ENCODE measurements at regions not wholly inside any gene's neighbourhood (a gene's known extent, or its start where the extent isn't known, plus 50 kb on each side); places are given as distances from the start of the nearest gene placed in this dataset.

DNA sequence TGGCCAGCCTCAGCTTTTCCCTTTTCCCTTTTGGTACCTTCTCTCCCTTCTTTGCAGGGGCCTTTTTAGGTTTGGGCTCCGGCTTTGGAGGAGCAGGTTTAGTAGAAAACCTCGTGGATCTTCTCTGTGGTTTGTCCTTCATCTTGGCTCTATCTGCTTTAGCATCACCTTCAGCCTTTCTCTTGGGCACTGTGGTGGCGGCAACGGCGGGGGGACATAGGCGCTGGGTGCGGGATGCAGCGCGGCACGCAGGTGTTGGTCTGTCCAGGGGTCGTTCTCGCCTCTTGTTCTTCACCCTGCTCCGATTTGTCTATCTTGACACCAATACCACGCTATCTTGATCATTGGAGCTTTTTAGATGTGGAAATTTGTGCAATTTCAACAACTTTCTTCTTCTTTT, 64.5 kb upstream of the SMAD3 start:
- no peaks in the 10 kb centered on the region for H3K9me3 Mint-ChIP-seq (ENCODE audit: unreplicated experiment)
- H3K4me1 Mint-ChIP-seq (ENCODE audit: unreplicated experiment), result peaks cover 17% of the 10 kb centered on the region
- peak; percentile 73 for DNase-seq (ENCODE audit: extremely low spot score, unreplicated experiment)
- no peaks in the 10 kb centered on the region for H3K36me3 Mint-ChIP-seq (ENCODE audit: unreplicated experiment)
- no peak overlapping the region for H3K27ac Mint-ChIP-seq (ENCODE audit: unreplicated experiment)
- no peak overlapping the region for H3K4me3 Mint-ChIP-seq (ENCODE audit: unreplicated experiment)
- TF ChIP-seq, protein P1, sequence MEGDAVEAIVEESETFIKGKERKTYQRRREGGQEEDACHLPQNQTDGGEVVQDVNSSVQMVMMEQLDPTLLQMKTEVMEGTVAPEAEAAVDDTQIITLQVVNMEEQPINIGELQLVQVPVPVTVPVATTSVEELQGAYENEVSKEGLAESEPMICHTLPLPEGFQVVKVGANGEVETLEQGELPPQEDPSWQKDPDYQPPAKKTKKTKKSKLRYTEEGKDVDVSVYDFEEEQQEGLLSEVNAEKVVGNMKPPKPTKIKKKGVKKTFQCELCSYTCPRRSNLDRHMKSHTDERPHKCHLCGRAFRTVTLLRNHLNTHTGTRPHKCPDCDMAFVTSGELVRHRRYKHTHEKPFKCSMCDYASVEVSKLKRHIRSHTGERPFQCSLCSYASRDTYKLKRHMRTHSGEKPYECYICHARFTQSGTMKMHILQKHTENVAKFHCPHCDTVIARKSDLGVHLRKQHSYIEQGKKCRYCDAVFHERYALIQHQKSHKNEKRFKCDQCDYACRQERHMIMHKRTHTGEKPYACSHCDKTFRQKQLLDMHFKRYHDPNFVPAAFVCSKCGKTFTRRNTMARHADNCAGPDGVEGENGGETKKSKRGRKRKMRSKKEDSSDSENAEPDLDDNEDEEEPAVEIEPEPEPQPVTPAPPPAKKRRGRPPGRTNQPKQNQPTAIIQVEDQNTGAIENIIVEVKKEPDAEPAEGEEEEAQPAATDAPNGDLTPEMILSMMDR (IDR thresholded peaks at IDR 0.05), result no peak
- no peaks in the 10 kb centered on the region for H3K27me3 Mint-ChIP-seq (ENCODE audit: unreplicated experiment)

DNA sequence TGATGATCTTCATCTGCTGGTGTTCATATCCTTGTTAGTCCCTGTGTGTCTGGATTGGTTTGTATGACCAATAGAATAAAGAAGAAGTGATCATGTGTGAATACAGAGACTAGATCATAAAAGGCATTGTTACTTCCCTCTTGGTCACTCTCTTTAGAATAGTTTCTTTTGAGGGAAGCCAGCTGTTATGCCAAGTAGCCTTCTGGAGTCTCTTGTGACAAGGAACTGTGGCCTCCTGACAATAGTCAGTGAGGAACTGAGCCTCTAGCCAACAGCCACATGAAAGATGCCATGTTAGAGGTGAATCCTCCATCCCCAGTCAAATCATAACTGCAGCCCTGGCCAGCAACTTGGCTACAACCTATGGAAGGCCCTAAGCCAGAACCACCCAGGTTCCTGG, 63.0 kb upstream of the SMAD3 start:
- no peaks in the 10 kb centered on the region for H3K9me3 Mint-ChIP-seq (ENCODE audit: unreplicated experiment)
- DNase-seq (ENCODE audit: extremely low spot score, unreplicated experiment), result peak; percentile 4
- H3K4me1 Mint-ChIP-seq (ENCODE audit: unreplicated experiment), result peaks cover 19% of the 10 kb centered on the region
- TF ChIP-seq, protein P1 (IDR thresholded peaks at IDR 0.05), result no peak
- H3K27ac Mint-ChIP-seq (ENCODE audit: unreplicated experiment), result no peak overlapping the region
- no peaks in the 10 kb centered on the region for H3K27me3 Mint-ChIP-seq (ENCODE audit: unreplicated experiment)
- H3K36me3 Mint-ChIP-seq (ENCODE audit: unreplicated experiment), result no peaks in the 10 kb centered on the region
- no peak overlapping the region for H3K4me3 Mint-ChIP-seq (ENCODE audit: unreplicated experiment)

DNA sequence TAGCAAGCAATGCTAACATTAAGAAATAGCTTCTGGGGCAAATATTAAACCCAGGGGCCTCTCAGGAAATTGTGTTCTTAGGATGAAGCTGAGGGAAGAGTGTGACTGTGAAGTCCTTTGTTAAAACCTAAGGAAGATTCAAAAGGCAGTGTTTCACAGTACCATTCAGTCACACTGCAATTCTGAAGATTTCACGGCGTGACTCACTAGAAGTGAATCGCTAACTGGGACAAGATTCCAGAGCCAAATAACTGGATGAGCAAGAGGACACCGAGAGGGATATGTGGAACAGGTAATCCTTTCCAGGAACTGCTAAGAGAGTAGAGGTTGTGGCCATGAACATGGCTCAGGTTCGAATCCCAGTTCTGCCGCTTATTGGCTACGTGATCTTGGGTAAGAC, 61.8 kb upstream of the SMAD3 start:
- Mint-ChIP-seq H3K4me3 (ENCODE audit: unreplicated experiment) (no peak overlapping the region), H3K36me3 (ENCODE audit: unreplicated experiment) (no peaks in the 10 kb centered on the region), H3K4me1 (ENCODE audit: unreplicated experiment) (peaks cover 13% of the 10 kb centered on the region), H3K27ac (ENCODE audit: unreplicated experiment) (no peak overlapping the region), H3K27me3 (ENCODE audit: unreplicated experiment) (no peaks in the 10 kb centered on the region), H3K9me3 (ENCODE audit: unreplicated experiment) (no peaks in the 10 kb centered on the region)
- DNase-seq (ENCODE audit: extremely low spot score, unreplicated experiment), result peak; percentile 13
- TF ChIP-seq, protein P1 (IDR thresholded peaks at IDR 0.05), result no peak

DNA sequence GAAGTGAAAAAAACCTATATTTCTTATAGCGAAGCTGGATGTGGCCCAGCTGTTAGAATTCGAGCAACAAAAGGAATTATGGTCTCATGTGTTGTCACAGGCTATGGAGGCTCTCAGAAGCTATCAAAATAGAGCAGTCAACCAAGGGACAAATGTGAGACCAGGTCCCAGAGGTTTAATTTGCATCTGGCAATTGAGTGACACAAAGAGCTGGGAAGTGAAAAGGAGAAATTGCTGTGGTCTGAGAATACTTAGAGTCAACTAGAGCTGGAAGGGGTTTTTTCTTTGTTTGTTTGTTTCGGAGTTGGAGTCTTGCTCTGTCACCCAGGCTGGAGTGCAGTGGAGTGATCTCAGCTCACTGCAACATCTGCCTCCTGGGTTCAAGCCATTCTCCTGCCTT, 61.3 kb upstream of the SMAD3 start:
- H3K4me1 Mint-ChIP-seq (ENCODE audit: unreplicated experiment), result peaks cover 13% of the 10 kb centered on the region
- H3K27me3 Mint-ChIP-seq (ENCODE audit: unreplicated experiment), result no peaks in the 10 kb centered on the region
- no peak overlapping the region for H3K4me3 Mint-ChIP-seq (ENCODE audit: unreplicated experiment)
- DNase-seq (ENCODE audit: extremely low spot score, unreplicated experiment), result no peak
- no peak overlapping the region for H3K27ac Mint-ChIP-seq (ENCODE audit: unreplicated experiment)
- TF ChIP-seq, protein P1 (IDR thresholded peaks at IDR 0.05), result no peak
- H3K36me3 Mint-ChIP-seq (ENCODE audit: unreplicated experiment), result no peaks in the 10 kb centered on the region
- no peaks in the 10 kb centered on the region for H3K9me3 Mint-ChIP-seq (ENCODE audit: unreplicated experiment)

DNA sequence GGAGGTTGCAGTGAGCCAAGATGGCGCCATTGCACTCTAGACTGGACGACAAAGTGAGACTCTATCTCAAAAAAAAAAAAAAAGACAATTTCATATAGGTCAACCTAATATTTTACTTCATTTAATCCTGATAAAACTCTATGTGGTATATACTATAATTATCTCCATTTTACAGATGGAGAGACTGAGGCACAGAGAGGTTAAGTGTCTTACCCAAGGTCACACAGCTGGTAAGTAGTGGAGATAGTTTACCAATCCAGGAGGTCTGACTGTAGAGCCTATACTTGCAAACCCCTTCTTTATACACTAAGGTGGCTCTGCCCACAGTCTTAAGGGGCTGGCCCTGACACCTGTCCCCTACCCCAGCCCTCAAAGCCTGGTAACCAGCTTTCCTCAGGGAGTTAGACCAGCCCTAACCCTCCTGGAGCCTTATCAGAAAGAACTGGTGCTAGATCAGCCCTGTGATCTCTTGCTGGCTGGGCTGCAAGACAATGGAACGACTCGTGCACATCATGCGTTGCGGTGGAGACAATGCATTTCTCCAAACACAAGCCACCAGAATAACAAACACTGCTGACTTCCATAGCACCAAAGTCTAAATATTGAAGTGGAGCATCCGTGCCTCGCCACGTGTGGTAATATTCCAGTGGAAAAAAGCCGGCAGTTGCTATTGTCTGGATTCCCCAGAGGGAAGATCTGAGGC, 60.0 kb upstream of the SMAD3 start:
- H3K27me3 Mint-ChIP-seq (ENCODE audit: unreplicated experiment), result no peaks in the 10 kb centered on the region
- no peak overlapping the region for H3K4me3 Mint-ChIP-seq (ENCODE audit: unreplicated experiment)
- no peaks in the 10 kb centered on the region for H3K36me3 Mint-ChIP-seq (ENCODE audit: unreplicated experiment)
- no peak overlapping the region for H3K27ac Mint-ChIP-seq (ENCODE audit: unreplicated experiment)
- TF ChIP-seq, protein P1 (IDR thresholded peaks at IDR 0.05), result no peak
- H3K9me3 Mint-ChIP-seq (ENCODE audit: unreplicated experiment), result no peaks in the 10 kb centered on the region
- peak; percentile 49 for DNase-seq (ENCODE audit: extremely low spot score, unreplicated experiment)
- peaks cover 17% of the 10 kb centered on the region for H3K4me1 Mint-ChIP-seq (ENCODE audit: unreplicated experiment)
